ENCODE measurements at regions not wholly inside any gene's neighbourhood (a gene's known extent, or its start where the extent isn't known, plus 50 kb on each side); places are given as distances from the start of the nearest gene placed in this dataset.
"Not testable (repeated sequence)": the region's sequence is repeated elsewhere in the genome, so short reads cannot be mapped to it uniquely, and the experiment has no call there.

- DNase-seq: no peak
Observed at GRCh38 chr11:42329929-42330565, 870.6 kb upstream of the LRRC4C start.

DNA sequence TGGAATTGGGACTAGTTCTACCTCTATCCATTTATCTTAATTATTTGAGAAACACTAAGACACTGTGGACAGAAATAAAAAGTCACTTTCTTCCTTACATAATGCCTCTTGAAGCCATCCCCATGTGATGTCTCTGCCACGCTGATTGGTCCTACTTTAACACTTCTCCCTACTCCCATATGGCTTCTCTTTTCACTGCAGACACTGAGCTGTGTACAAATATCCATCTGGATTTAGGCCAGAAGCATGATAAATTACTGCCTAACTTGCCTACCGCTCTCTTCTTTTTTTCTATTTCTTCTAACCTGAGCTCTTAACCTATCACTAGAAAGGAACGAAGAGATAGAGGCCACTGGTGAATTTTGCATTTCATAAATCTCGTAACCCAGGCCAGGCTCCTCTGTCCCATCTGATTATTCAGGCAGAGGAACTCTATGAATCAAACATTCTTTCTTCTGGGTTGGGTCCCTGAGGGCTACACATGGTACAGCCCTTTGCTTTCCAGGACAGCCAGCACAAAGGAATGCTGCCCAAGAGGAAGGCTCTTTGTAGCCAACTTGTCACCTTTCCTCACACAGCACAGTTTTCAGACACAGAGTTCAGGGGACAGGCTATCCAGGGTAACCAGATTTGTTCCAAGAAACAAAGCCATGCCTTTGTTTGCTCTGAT, 878.5 kb upstream of the LRRC4C start:
- DNase-seq: no peak

GRCh38 chr11:42344204-42344792, 884.8 kb upstream of the LRRC4C start:
- DNase-seq: no peak

DNA sequence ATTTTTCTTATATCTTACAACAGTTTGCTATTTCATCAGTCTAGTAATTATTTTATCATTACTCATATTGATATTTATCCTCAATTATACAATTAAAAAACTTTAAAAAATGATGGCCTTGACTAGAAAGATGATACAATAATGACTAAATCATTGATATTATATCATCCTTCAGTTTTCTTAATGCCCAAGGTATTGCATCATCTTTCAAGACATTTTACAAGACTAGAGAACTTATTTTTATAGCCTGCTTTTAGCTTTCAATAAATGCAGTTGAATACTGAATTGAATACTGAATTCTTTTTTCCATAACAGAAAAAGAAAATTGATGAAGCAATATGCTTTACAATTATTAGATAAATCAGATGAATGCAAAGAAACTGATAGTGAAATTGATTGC, 886.5 kb upstream of the LRRC4C start:
- DNase-seq: no peak

DNA sequence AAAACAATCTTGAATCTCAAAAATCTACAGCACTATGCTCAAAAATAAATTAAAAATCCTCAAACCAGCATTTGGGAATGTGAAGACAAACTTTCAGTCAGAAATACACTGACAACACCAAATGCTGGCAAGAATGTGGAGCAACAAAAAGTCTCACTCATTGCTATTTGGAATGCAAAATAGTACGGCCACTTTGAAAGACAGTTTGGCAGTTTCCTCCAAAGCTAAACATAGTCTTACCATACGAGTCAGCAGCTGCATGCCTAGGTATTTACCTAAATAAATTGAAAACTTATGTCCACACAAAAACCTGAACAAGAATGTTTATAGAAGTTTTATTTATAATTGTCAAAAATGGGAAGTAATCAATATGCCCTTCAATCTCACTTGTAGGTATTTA, 904.2 kb upstream of the LRRC4C start:
- no peak for DNase-seq

- DNase-seq: no peak
Observed at GRCh38 chr11:42390116-42390515, 921.7 kb upstream of the API5 start.

- DNase-seq: no peak
Observed at GRCh38 chr11:42397483-42397882, 914.3 kb upstream of the API5 start.

GRCh38 chr11:42407341-42407740, 904.5 kb upstream of the API5 start:
- no peak for DNase-seq

DNA sequence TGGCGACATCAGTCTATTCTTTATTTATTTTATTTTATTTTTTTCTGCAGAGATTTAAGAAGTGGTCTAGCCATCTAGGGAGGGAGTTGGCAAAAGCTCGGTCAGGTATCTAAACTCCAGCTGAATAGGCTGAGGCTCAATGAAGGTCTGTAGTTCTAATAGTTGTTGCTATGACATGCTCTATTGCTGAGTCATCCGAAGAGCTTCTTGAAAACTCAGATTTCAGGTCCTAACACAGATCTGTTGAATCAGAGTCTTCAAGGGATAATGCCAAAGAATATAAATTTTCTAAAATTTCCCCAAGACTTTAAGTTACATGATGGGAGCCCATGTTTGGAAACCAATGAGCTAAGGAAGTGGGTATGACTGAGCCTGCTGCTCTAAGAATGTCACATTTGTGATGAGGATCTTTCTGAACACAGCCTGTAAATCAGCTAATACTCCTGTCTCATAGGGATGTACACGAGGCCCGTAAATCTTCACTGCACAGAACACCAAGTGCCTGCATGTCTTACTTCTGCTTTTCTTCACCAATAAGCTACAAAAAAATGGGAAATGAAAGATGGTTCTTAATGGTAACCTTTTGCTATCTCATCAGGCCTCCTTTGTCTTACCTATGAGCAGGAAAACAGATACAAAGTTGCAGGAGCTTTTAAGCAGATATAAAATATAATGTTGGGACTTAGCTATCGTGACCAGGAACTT, 901.4 kb upstream of the API5 start:
- DNase-seq: no peak

DNA sequence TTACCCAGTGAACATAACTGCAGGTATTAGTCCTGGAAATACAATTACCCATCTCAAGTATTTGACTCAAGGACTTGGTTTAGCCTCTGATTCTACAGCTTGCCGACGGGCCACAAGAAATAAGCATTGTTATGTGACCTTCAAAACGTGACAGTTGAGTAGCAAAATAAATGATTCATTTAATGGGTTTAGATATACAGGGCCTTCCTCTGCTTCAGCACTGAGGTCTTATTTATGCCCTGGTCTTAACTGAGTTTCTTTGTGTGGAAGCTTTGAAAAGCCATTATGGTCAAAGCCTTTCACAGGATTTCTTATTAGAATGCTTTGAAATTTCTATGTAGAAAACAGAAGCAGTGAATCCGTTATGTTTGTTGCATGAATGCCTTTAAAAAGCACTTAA, 899.2 kb upstream of the API5 start:
- no peak for DNase-seq

GRCh38 chr11:42417691-42418090, 894.1 kb upstream of the API5 start:
- no peak for DNase-seq

DNA sequence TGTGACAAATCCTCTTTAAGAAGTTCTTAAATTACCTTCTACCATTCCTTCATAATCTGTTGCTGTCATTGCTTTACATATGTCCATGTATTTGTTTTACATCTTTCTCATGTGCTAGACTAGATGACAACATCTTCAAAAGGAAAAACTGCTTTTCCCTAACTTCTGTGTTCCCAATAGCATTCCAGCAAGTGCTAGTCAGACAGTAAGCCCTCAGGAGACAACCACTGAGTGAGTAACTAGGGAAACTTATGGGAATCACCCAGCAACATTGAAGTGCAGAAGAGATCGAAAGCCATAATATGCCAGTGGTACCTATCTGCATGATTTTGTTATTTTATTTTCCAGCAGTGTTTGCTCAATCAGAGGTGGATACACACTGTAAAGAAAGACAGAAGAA, 889.7 kb upstream of the API5 start:
- no peak for DNase-seq

DNA sequence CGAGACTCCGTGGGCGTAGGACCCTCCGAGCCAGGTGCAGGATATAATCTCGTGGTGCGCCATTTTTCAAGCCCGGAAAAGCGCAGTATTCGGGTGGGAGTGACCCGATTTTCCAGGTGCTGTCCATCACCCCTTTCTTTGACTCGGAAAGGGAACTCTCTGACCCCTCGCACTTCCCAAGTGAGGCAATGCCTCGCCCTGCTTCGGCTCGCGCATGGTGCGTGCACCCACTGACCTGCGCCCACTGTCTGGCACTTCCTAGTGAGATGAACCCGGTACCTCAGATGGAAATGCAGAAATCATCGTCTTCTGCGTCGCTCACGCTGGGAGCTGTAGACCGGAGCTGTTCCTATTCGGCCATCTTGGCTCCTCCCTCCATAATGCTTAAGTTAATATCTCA, 876.9 kb upstream of the API5 start:
- not testable (repeated sequence) for DNase-seq

DNA sequence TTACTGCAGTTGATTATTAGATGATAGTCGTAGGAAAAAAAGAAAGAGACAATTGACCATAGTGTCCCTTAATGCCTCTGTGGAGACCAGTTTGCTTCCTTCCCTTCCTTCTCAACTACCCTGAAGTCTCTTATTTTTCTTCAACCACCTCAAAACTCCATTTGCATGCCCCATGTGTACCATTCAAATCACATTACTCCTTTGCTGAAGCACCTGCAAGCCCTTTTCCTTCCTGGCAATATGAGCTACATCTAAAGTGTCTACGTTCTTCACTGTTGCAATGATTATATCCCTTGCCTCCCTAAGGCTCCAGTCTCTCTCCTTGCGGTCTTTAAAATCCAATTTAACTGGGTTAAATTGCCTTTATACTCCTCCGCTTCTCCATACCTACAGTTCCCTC, 867.4 kb upstream of the API5 start:
- no peak for DNase-seq

GRCh38 chr11:42462558-42463310, 849.1 kb upstream of the API5 start:
- no peak for DNase-seq

DNA sequence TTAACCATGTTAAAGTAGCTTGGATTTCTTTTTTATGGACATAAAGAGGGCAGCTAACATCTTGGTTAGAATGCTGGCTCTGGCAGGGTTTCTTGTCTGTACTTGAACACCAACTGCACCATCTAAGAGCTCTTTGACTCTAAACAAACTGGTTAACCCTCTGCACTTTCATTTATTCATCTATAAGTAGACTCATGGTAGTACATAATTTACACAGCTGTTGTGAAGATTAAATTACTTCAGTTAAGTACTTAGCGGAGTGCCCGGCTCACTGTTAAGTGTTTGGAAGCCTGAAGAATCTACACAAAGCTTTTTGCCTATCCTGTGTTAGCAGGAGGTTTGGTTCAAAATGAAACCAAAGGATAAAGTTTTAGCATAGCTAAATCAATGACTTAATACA, 846.2 kb upstream of the API5 start:
- no peak for DNase-seq

- no peak for DNase-seq
Observed at GRCh38 chr11:42473106-42473505, 838.7 kb upstream of the API5 start.

- DNase-seq: no peak
Observed at GRCh38 chr11:42482822-42483221, 829.0 kb upstream of the API5 start.

DNA sequence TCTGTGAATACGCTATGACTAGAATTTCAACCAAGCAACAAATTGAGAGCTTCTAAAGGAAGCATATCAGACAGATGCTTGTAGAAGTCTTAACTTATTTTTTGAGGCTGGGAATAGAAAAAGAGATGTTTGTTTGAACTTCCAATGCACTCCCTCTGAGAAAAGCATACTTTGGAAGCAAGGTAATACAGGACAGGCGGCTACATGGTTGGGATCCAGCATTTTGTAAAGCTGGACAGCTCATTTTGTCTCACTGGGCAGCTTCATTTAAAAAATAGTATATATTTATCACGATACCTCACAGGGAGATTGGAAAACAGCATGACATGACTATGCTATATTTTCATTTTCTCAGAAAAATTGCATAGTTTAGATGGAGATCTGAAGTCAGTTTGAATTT, 821.3 kb upstream of the API5 start:
- DNase-seq: no peak

DNA sequence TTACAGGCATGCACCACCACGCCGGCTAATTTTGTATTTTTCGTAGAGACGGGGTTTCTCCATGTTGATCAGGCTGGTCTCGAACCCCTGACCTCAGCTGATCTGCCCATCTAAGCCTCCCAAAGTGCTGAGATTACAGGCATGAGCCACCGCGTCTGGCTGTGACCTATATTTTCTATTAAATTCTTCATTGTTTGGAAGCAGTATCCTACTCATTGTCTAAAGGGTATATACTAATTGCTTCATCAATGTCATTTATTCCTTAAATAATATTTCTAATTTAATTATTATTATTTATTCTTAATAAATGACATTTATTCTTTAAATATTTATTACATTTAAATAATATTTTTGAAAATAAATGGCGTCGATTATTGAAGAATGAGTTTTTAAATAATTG, 817.3 kb upstream of the API5 start:
- DNase-seq: no peak

GRCh38 chr11:42498971-42499370, 812.8 kb upstream of the API5 start:
- no peak for DNase-seq

GRCh38 chr11:42502151-42502550, 809.6 kb upstream of the API5 start:
- DNase-seq: no peak

DNA sequence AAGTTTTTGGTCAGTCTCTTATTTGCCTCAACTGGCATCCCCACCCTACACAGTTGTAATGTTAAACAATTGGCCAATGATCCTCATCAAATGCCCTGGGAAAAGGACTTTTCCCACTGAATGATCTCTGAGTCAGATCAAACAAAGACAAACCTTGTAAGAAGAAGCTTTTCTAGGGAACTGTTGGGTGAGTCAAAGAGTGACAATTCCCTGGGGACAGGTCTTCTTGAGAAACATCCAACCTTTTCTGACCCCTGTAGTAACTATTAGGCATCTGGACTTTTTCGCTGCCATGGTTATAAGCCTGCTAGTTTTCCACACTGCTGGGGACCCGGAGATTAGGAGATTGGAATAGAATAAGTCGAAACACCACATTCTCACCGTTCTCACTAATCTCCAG, 789.8 kb upstream of the API5 start:
- DNase-seq: no peak
